ENCODE measurements at regions not wholly inside any gene's neighbourhood (a gene's known extent, or its start where the extent isn't known, plus 50 kb on each side); places are given as distances from the start of the nearest gene placed in this dataset.

DNA sequence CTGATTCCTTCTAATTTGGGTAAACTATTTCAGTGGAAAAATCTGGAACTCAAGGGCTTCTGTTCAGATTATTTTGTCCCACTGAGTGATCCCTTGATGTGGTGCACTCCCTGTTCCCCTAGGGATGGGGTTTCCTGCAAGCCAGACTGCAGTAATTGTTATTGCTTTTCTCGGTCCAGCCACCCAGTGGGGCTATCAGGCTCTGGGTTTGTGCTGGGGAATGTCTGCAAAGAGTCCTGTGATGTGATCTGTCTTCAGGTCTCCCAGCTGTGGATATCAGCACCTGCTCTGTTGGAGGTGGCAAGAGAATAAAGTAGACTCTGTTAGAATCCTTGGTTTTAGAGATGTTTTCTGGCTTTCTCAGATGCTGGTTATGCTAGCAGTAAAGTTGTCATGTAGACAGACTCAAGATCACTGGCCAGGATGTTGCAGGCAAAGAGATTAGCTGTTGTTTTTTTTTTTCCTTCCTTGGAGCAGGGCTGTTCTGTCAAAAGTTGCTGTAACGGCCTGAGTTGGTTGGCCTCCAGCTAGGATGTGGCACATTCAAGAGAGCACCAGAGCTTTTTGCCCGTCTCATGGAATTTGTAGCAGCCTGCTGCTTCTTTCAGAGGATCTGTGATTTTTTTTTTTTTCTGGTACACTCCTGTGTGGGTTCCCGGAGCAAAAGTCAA lies 1314.0 kb downstream of the PCDH19 start:
- TF ChIP-seq, protein P1, sequence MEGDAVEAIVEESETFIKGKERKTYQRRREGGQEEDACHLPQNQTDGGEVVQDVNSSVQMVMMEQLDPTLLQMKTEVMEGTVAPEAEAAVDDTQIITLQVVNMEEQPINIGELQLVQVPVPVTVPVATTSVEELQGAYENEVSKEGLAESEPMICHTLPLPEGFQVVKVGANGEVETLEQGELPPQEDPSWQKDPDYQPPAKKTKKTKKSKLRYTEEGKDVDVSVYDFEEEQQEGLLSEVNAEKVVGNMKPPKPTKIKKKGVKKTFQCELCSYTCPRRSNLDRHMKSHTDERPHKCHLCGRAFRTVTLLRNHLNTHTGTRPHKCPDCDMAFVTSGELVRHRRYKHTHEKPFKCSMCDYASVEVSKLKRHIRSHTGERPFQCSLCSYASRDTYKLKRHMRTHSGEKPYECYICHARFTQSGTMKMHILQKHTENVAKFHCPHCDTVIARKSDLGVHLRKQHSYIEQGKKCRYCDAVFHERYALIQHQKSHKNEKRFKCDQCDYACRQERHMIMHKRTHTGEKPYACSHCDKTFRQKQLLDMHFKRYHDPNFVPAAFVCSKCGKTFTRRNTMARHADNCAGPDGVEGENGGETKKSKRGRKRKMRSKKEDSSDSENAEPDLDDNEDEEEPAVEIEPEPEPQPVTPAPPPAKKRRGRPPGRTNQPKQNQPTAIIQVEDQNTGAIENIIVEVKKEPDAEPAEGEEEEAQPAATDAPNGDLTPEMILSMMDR (IDR thresholded peaks at IDR 0.05), result no peak
- TF ChIP-seq POLR2A (IDR thresholded peaks at IDR 0.05), result no peak

All from adrenal gland (tissue), 5 donors.